ENCODE measurements at regions not wholly inside any gene's neighbourhood (a gene's known extent, or its start where the extent isn't known, plus 50 kb on each side); places are given as distances from the start of the nearest gene placed in this dataset.

DNA sequence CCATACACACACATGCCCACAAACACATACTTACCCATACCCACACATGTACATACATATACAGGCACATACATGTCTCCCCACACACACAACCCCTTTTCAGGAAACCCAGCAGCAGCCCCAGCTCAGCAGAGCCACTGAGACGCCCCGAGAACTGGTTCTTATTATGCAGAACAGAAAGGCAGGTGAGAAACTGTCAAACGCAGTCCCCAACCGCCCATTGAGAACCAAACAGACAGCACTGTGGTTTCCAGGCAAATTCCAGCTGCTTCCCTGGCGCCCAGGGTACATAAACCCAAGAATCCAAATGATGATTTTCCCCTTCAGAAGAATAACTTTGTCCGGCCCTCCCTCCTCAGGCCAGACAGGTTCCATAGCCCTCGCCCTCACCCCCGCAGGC is 366.6 kb upstream of the ZMIZ1 start:
- ChIA-PET POLR2A (no interaction called here), CTCF (no interaction called here)
- Mint-ChIP-seq H3K9me3 (no peaks in the 10 kb centered on the region), H3K36me3 (no peaks in the 10 kb centered on the region), H3K4me1 (no peaks in the 10 kb centered on the region), H3K27me3 (peaks cover 15 to 24% of the 10 kb centered on the region in 2 donors), H3K4me3 (no peak overlapping the region), H3K27ac (no peak overlapping the region)
- DNase-seq (no peak), ATAC-seq (replicated peaks in 1 of 4) (no peak)
- Histone ChIP-seq H3K9me3 (no peaks in the 10 kb centered on the region), H3K27me3 (replicated peaks in 1 of 2; ENCODE audit: control insufficient read depth in 2 of 2, extremely low read depth in 1 of 2, insufficient read depth in 2 of 2, low read length in 1 of 2) (peaks cover 0 to 12% of the 10 kb centered on the region in 2 experiments), H3K27ac (ENCODE audit: low read length) (no peak overlapping the region), H3K4me1 (ENCODE audit: control insufficient read depth in 1 of 2, extremely low read depth in 1 of 2, insufficient read depth in 2 of 2, low read length in 2 of 2) (no peaks in the 10 kb centered on the region), H3K36me3 (ENCODE audit: control insufficient read depth in 2 of 2, extremely low read depth in 1 of 2, insufficient read depth in 1 of 2, low read length in 1 of 2) (no peaks in the 10 kb centered on the region), H3K4me3 (ENCODE audit: control insufficient read depth in 1 of 2, extremely low read depth in 1 of 2, low read length in 1 of 2) (no peak overlapping the region)
- WGBS (ENCODE audit: insufficient coverage), result 66% methylated on average over 5 of the region's 8 CpGs

- no peaks in the 10 kb centered on the region for H3K9me3 ChIP-seq
- CTCF ChIA-PET, result no interaction called here
- DNase-seq (no peak), ATAC-seq (replicated peaks in 1 of 4) (no peak)
- H3K4me3 ChIP-seq (ENCODE audit: control insufficient read depth in 1 of 2, extremely low read depth in 1 of 2, low read length in 1 of 2), result no peak overlapping the region
- H3K27ac Mint-ChIP-seq, result no peak overlapping the region
- H3K27me3 Mint-ChIP-seq, result peaks cover 15 to 24% of the 10 kb centered on the region in 2 donors
- no peak overlapping the region for H3K27ac ChIP-seq (ENCODE audit: low read length)
- H3K36me3 Mint-ChIP-seq, result no peaks in the 10 kb centered on the region
- H3K9me3 Mint-ChIP-seq, result no peaks in the 10 kb centered on the region
- peaks cover 0 to 12% of the 10 kb centered on the region in 2 experiments for H3K27me3 ChIP-seq (replicated peaks in 1 of 2; ENCODE audit: control insufficient read depth in 2 of 2, extremely low read depth in 1 of 2, insufficient read depth in 2 of 2, low read length in 1 of 2)
- H3K36me3 ChIP-seq (ENCODE audit: control insufficient read depth in 2 of 2, extremely low read depth in 1 of 2, insufficient read depth in 1 of 2, low read length in 1 of 2), result no peaks in the 10 kb centered on the region
- H3K4me3 Mint-ChIP-seq, result no peak overlapping the region
- no peaks in the 10 kb centered on the region for H3K4me1 ChIP-seq (ENCODE audit: control insufficient read depth in 1 of 2, extremely low read depth in 1 of 2, insufficient read depth in 2 of 2, low read length in 2 of 2)
- POLR2A ChIA-PET, result no interaction called here
- H3K4me1 Mint-ChIP-seq, result no peaks in the 10 kb centered on the region
- WGBS (ENCODE audit: insufficient coverage), result 60% methylated on average over 5 of the region's 6 CpGs
Observed at GRCh38 chr10:78702876-78703275, 365.9 kb upstream of the ZMIZ1 start.

GRCh38 chr10:78703593-78703992 is 365.2 kb upstream of the ZMIZ1 start:
- ATAC-seq (replicated peaks in 1 of 4), result no peak

GRCh38 chr10:78706256-78706655 is 362.5 kb upstream of the ZMIZ1 start:
- no peaks in the 10 kb centered on the region for H3K36me3 ChIP-seq (ENCODE audit: control insufficient read depth in 2 of 2, extremely low read depth in 1 of 2, insufficient read depth in 1 of 2, low read length in 1 of 2)
- no peaks in the 10 kb centered on the region for H3K9me3 ChIP-seq
- no peak for ATAC-seq (replicated peaks in 1 of 4)
- WGBS (ENCODE audit: insufficient coverage), result no CpG with 5 or more reads among the region's 2 CpGs
- no peak overlapping the region for H3K4me3 Mint-ChIP-seq
- H3K9me3 Mint-ChIP-seq, result peaks cover 0 to 3% (median 0%) of the 10 kb centered on the region in 3 donors
- no peaks in the 10 kb centered on the region for H3K4me1 Mint-ChIP-seq
- H3K27ac ChIP-seq (ENCODE audit: low read length), result no peak overlapping the region
- H3K4me3 ChIP-seq (ENCODE audit: control insufficient read depth in 1 of 2, extremely low read depth in 1 of 2, low read length in 1 of 2), result no peak overlapping the region
- H3K27me3 Mint-ChIP-seq, result peaks cover 14 to 27% of the 10 kb centered on the region in 2 donors
- H3K27ac Mint-ChIP-seq, result no peak overlapping the region
- no peak for DNase-seq
- H3K36me3 Mint-ChIP-seq, result no peaks in the 10 kb centered on the region
- POLR2A ChIA-PET, result no interaction called here
- CTCF ChIA-PET, result interaction anchor here (0.6 to 0.7 kb wide), 2 partner anchors 28 to 591 kb away, joined by 4 to 17 read pairs; no protein-coding TSS in a partner anchor
- H3K27me3 ChIP-seq (replicated peaks in 1 of 2; ENCODE audit: control insufficient read depth in 2 of 2, extremely low read depth in 1 of 2, insufficient read depth in 2 of 2, low read length in 1 of 2), result peaks cover 0 to 6% of the 10 kb centered on the region in 2 experiments
- H3K4me1 ChIP-seq (ENCODE audit: control insufficient read depth in 1 of 2, extremely low read depth in 1 of 2, insufficient read depth in 2 of 2, low read length in 2 of 2), result no peaks in the 10 kb centered on the region

More at GRCh38 chr10:78703593-78703992, 365.2 kb upstream of the ZMIZ1 start:
- Histone ChIP-seq H3K4me1 (ENCODE audit: control insufficient read depth in 1 of 2, extremely low read depth in 1 of 2, insufficient read depth in 2 of 2, low read length in 2 of 2) (no peaks in the 10 kb centered on the region), H3K36me3 (ENCODE audit: control insufficient read depth in 2 of 2, extremely low read depth in 1 of 2, insufficient read depth in 1 of 2, low read length in 1 of 2) (no peaks in the 10 kb centered on the region), H3K9me3 (no peaks in the 10 kb centered on the region), H3K27me3 (replicated peaks in 1 of 2; ENCODE audit: control insufficient read depth in 2 of 2, extremely low read depth in 1 of 2, insufficient read depth in 2 of 2, low read length in 1 of 2) (peaks cover 0 to 12% of the 10 kb centered on the region in 2 experiments), H3K4me3 (ENCODE audit: control insufficient read depth in 1 of 2, extremely low read depth in 1 of 2, low read length in 1 of 2) (no peak overlapping the region), H3K27ac (ENCODE audit: low read length) (no peak overlapping the region)
- ChIA-PET POLR2A (no interaction called here), CTCF (no interaction called here)
- no peak for DNase-seq
- WGBS (ENCODE audit: insufficient coverage), result 83% methylated on average over 4 of the region's 6 CpGs
- H3K9me3 Mint-ChIP-seq, result no peaks in the 10 kb centered on the region
- H3K4me1 Mint-ChIP-seq, result no peaks in the 10 kb centered on the region
- H3K36me3 Mint-ChIP-seq, result no peaks in the 10 kb centered on the region
- no peak overlapping the region for H3K27ac Mint-ChIP-seq
- peaks cover 19 to 24% of the 10 kb centered on the region in 2 donors for H3K27me3 Mint-ChIP-seq
- no peak overlapping the region for H3K4me3 Mint-ChIP-seq

GRCh38 chr10:78706726-78707540 is 361.8 kb upstream of the ZMIZ1 start:
- DNase-seq (no peak), ATAC-seq (replicated peaks in 1 of 4) (no peak)
- Mint-ChIP-seq H3K27me3 (peaks cover 9 to 20% of the 10 kb centered on the region in 2 donors), H3K4me1 (no peaks in the 10 kb centered on the region), H3K27ac (no peak overlapping the region), H3K4me3 (no peak overlapping the region), H3K36me3 (no peaks in the 10 kb centered on the region), H3K9me3 (peaks cover 0 to 5% (median 0%) of the 10 kb centered on the region in 3 donors)
- Histone ChIP-seq H3K36me3 (ENCODE audit: control insufficient read depth in 2 of 2, extremely low read depth in 1 of 2, insufficient read depth in 1 of 2, low read length in 1 of 2) (no peaks in the 10 kb centered on the region), H3K9me3 (no peaks in the 10 kb centered on the region), H3K4me3 (ENCODE audit: control insufficient read depth in 1 of 2, extremely low read depth in 1 of 2, low read length in 1 of 2) (no peak overlapping the region), H3K4me1 (ENCODE audit: control insufficient read depth in 1 of 2, extremely low read depth in 1 of 2, insufficient read depth in 2 of 2, low read length in 2 of 2) (no peaks in the 10 kb centered on the region), H3K27me3 (replicated peaks in 1 of 2; ENCODE audit: control insufficient read depth in 2 of 2, extremely low read depth in 1 of 2, insufficient read depth in 2 of 2, low read length in 1 of 2) (peaks cover 0 to 6% of the 10 kb centered on the region in 2 experiments), H3K27ac (ENCODE audit: low read length) (no peak overlapping the region)
- CTCF ChIA-PET, result no interaction called here
- WGBS (ENCODE audit: insufficient coverage), result no CpG with 5 or more reads among the region's 5 CpGs
- POLR2A ChIA-PET, result interaction anchor here in 1 of 2 donors (0.7 kb wide), 1 partner anchor 20 kb away, joined by 3 read pairs; no protein-coding TSS in a partner anchor

DNA sequence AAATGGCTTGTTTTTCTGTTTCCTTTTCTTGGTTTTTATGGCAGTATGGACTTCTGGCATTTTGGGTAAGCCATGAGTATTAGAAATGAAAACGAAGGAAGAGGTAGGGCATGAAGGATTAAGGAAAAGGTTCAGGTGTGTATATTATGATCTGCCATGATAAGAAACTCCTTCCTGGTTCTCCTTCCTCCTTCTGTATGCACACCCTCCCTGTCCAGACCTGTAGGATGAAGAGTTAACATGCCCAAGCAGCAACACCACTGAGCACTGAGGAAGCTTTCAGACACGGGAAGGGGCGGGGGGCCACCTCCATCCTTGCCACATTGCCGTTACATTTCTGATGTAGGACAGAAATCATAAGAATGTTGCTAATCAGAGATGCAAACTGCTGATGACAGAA is 361.0 kb upstream of the ZMIZ1 start:
- ATAC-seq (replicated peaks in 1 of 4), result no peak
- H3K4me3 Mint-ChIP-seq, result no peak overlapping the region

More for the DNA sequence above, 361.0 kb upstream of the ZMIZ1 start:
- Histone ChIP-seq H3K36me3 (ENCODE audit: control insufficient read depth in 2 of 2, extremely low read depth in 1 of 2, insufficient read depth in 1 of 2, low read length in 1 of 2) (no peaks in the 10 kb centered on the region), H3K27ac (ENCODE audit: low read length) (no peak overlapping the region), H3K27me3 (replicated peaks in 1 of 2; ENCODE audit: control insufficient read depth in 2 of 2, extremely low read depth in 1 of 2, insufficient read depth in 2 of 2, low read length in 1 of 2) (peaks cover 0 to 3% of the 10 kb centered on the region in 2 experiments), H3K9me3 (no peaks in the 10 kb centered on the region), H3K4me1 (ENCODE audit: control insufficient read depth in 1 of 2, extremely low read depth in 1 of 2, insufficient read depth in 2 of 2, low read length in 2 of 2) (no peaks in the 10 kb centered on the region), H3K4me3 (ENCODE audit: control insufficient read depth in 1 of 2, extremely low read depth in 1 of 2, low read length in 1 of 2) (no peak overlapping the region)
- no peak overlapping the region for H3K27ac Mint-ChIP-seq
- H3K9me3 Mint-ChIP-seq, result peaks cover 0 to 5% (median 0%) of the 10 kb centered on the region in 3 donors
- no peak for DNase-seq
- peaks cover 9 to 17% of the 10 kb centered on the region in 2 donors for H3K27me3 Mint-ChIP-seq
- H3K4me1 Mint-ChIP-seq, result no peaks in the 10 kb centered on the region
- WGBS (ENCODE audit: insufficient coverage), result 83% methylated on average over 2 of the region's 4 CpGs
- ChIA-PET CTCF (no interaction called here), POLR2A (no interaction called here)
- no peaks in the 10 kb centered on the region for H3K36me3 Mint-ChIP-seq

All from T-cell (primary cell).